GM12878 (cell line): ENCODE measurements at regions not wholly inside any gene's neighbourhood (a gene's known extent, or its start where the extent isn't known, plus 50 kb on each side); places are given as distances from the start of the nearest gene placed in this dataset.

ENCODE experiments used
- ATAC-seq: fragments of 200-7000 bp; cut with Tn5 transposase; 3 replicates; pipeline ENCODE4 v1.9.1; 2020; ENCODE audit warnings: mild to moderate bottlenecking, moderate library complexity
- BruUV-seq: library from RNA; stranded (reverse); fragments of 400-500 nt; replicated peaks from 2 replicates; lab custom pipeline; 2021; lab: Mats Ljungman, UMichigan
- CTCF ChIA-PET: fragments of 300-600 bp; sonication (Branson Sonifier 250); formaldehyde crosslinking; extraction: SDS; loops from one replicate; lab custom pipeline; 2021; ENCODE audit warnings: inconsistent platforms; lab: Yijun Ruan, JAX
- POLR2A ChIA-PET: fragments of 350-600 bp; formaldehyde crosslinking; extraction: SDS; loops from one replicate; lab custom pipeline; 2021; ENCODE audit warnings: inconsistent platforms; lab: Charles Lee
- RAD21 ChIA-PET: fragments of 300-600 bp; sonication (Branson Sonifier 250); formaldehyde crosslinking; loops from one replicate; lab custom pipeline; 2023; ENCODE audit warnings: antibody characterized with exemption; ENCODE audit not compliant: unreplicated experiment; lab: Charles Lee
- SMC1A ChIA-PET: fragments of 300-600 bp; sonication (Branson Sonifier 250); formaldehyde crosslinking; loops from one replicate; lab custom pipeline; 2023; ENCODE audit not compliant: unreplicated experiment, uncharacterized antibody; lab: Charles Lee
- DNase-seq: peaks from one replicate; pipeline ENCODE4 v3.0.0-alpha.2; 2011; ENCODE audit warnings: low read depth, low spot score
- FAIRE-seq: peaks from 3 replicates; lab custom pipeline; 2011; peaks lifted over from hg19 to GRCh38; lab: Jason Lieb, UNC
- H2AFZ ChIP-seq: 2 replicates; pipeline ENCODE4 v1.6.0; 2011; ENCODE audit warnings: low read depth, low read length, control low read depth; ENCODE audit not compliant: control insufficient read depth
- H3K27ac ChIP-seq: 2 replicates; pipeline ENCODE4 v1.5.1; 2011; ENCODE audit warnings: control low read depth; ENCODE audit not compliant: control insufficient read depth, insufficient read depth
- H3K27me3 ChIP-seq, 2 experiments: replicated peaks in 1 of 2; 2 replicates each; pipeline versions ENCODE4 v1.6.0 to v1.6.1; 2011; ENCODE audit warnings: low read length in 1 of 2; ENCODE audit not compliant: control insufficient read depth in 2 of 2, insufficient read depth in 2 of 2
- H3K36me3 ChIP-seq, 2 experiments: 2 replicates each; pipeline ENCODE4 v1.5.1; 2011; ENCODE audit warnings: low read length in 1 of 2; ENCODE audit not compliant: control insufficient read depth in 2 of 2, insufficient read depth in 2 of 2
- H3K4me1 ChIP-seq: 2 replicates; pipeline ENCODE4 v1.6.1; 2011; ENCODE audit warnings: mild to moderate bottlenecking, low read length, moderate library complexity, mixed read lengths; ENCODE audit not compliant: control insufficient read depth, insufficient read depth
- H3K4me2 ChIP-seq: 2 replicates; pipeline ENCODE4 v1.6.0; 2011; ENCODE audit warnings: control low read depth; ENCODE audit not compliant: control insufficient read depth, insufficient read depth
- H3K4me3 ChIP-seq: fragments of 200-600 bp; sonication (generic); 2 replicates; pipeline ENCODE4 v1.5.1; 2016
- H3K79me2 ChIP-seq: 2 replicates; pipeline ENCODE4 v1.6.0; 2011; ENCODE audit warnings: low read length; ENCODE audit not compliant: control insufficient read depth, insufficient read depth
- H3K9ac ChIP-seq: 2 replicates; pipeline ENCODE4 v1.8.0; 2011; ENCODE audit warnings: low read length, control low read depth, mixed read lengths; ENCODE audit not compliant: control insufficient read depth, insufficient read depth
- H3K9me3 ChIP-seq: replicated peaks from 3 replicates; pipeline ENCODE4 v1.5.1; 2011; ENCODE audit warnings: mild to moderate bottlenecking, low read length; ENCODE audit not compliant: control insufficient read depth, insufficient read depth
- H4K20me1 ChIP-seq: 2 replicates; pipeline ENCODE4 v1.6.0; 2011; ENCODE audit not compliant: control insufficient read depth, insufficient read depth
- CREM ChIP-seq: IDR thresholded peaks from 2 replicates; pipeline ENCODE4 v1.6.1; 2014; ENCODE audit warnings: antibody characterized with exemption, low read depth
- E2F4 ChIP-seq: IDR thresholded peaks from 2 replicates; pipeline ENCODE4 v1.6.1; 2012; ENCODE audit warnings: low read depth, low read length, improper control_type of control experiment
- FOS ChIP-seq: IDR thresholded peaks from 3 replicates; pipeline ENCODE4 v1.6.1; 2011; ENCODE audit warnings: borderline replicate concordance; ENCODE audit not compliant: insufficient read length; ENCODE audit errors: extremely low read depth
- HDGF ChIP-seq: fragments of 450-650 bp; IDR thresholded peaks from 2 replicates; pipeline ENCODE4 v1.6.1; 2016; ENCODE audit warnings: antibody characterized with exemption
- MTA3 ChIP-seq: IDR thresholded peaks from 2 replicates; pipeline ENCODE4 v1.6.1; 2012; ENCODE audit warnings: low read length, inconsistent platforms, borderline replicate concordance
- MXI1 ChIP-seq: fragments of 150-350 bp; IDR thresholded peaks from 2 replicates; pipeline ENCODE4 v1.6.1; 2011; ENCODE audit warnings: low read depth, mild to moderate bottlenecking, inconsistent platforms, low read length, improper control_type of control experiment
- NR2C1 ChIP-seq: fragments of 450-650 bp; IDR thresholded peaks from 2 replicates; pipeline ENCODE4 v1.6.1; 2017; ENCODE audit warnings: antibody characterized with exemption, mild to moderate bottlenecking, moderate library complexity
- PAX5 ChIP-seq: IDR thresholded peaks from 2 replicates; pipeline ENCODE4 v1.6.1; 2011; ENCODE audit warnings: low read depth, low read length, borderline replicate concordance
- POLR2AphosphoS5 ChIP-seq: IDR thresholded peaks from 2 replicates; pipeline ENCODE4 v1.6.1; 2011; ENCODE audit warnings: mild to moderate bottlenecking, low read length, inconsistent platforms
- SMAD1 ChIP-seq: fragments of 450-650 bp; IDR thresholded peaks from 2 replicates; pipeline ENCODE4 v1.6.1; 2018; ENCODE audit warnings: mild to moderate bottlenecking, low read depth; ENCODE audit not compliant: partially characterized antibody
- ZNF207 ChIP-seq: fragments of 450-650 bp; IDR thresholded peaks from 2 replicates; pipeline ENCODE4 v1.6.1; 2014; ENCODE audit warnings: antibody characterized with exemption, mild to moderate bottlenecking, borderline replicate concordance
- ZNF622 ChIP-seq: fragments of 450-650 bp; IDR thresholded peaks from 2 replicates; pipeline ENCODE4 v1.6.1; 2017; ENCODE audit warnings: mild to moderate bottlenecking, inconsistent platforms
- whole genome bisulfite sequencing: methylation state at CpG from one replicate; pipeline ENCODE4 v1.1.6; 2016; ENCODE audit warnings: low lambda C conversion rate; ENCODE audit not compliant: insufficient replicate concordance, insufficient coverage; ENCODE audit errors: missing lambda C conversion rate; 5-methylcytosine and 5-hydroxymethylcytosine counted together
- in situ Hi-C: fragments of 300-500 bp; cut with MboI; formaldehyde crosslinking; loops from 9 replicates; pipeline ENCODE4 v1.14.3; 2018; ENCODE audit warnings: mixed read lengths
- intact Hi-C: fragments of 100-400 bp; cut with micrococcal nuclease; formaldehyde crosslinking; loops from one replicate; pipeline ENCODE4 v1.14.2; 2022; ENCODE audit not compliant: unreplicated experiment

GRCh38 chr12:60872219-60872618 is 1276.4 kb downstream of the SLC16A7 start (continued):
- TF ChIP-seq E2F4 = no peak
- no peak for TF ChIP-seq SMAD1
- TF ChIP-seq PAX5 = no peak
- TF ChIP-seq ZNF622 = no peak
- no peak for TF ChIP-seq MXI1
- TF ChIP-seq MTA3 = no peak
- TF ChIP-seq CREM = no peak
- TF ChIP-seq NR2C1 = no peak

DNA sequence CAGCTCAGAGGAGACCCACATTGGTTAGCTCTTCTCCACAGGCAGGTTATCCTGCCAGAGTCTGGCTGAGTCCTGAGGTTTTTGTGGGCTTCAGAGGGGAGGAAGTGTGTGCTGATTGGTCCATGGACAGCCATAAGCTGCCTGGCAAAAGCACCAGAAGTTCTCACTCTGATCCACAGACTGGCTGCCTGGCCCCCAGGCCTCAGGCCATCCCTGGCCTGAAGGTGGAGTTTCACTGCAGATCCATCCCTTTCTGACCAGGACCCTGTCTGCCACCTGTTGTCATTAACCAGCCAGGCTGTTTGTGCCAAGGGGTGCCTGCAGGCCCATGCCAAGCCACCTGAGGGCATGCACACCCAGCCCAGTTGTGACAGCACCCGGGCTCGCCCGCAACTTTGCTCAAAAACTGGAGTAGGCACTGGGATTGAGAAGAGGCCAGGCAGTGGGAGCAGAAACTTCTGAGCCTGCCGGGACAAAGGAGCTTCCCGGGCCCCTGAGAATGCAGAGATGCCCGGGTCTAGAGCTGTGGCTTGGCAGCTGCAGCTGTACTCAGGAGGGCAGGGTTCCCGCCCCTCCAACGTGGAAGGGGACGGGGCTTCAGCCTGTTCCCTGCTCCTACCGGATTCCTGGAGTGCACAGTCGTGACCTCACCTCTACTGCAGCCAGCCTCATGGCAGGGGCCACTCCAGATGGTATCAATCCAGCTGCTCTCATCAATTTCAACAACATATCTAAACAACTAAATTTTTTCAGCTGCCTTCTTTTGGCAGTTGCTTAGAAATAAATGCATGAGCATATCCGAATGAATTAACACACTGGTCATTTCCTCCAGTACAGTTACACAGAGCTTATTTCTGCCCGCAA is 1277.3 kb downstream of the SLC16A7 start:
- H3K4me2 ChIP-seq = no peak overlapping the region
- intact Hi-C loops (no loop called here), in situ Hi-C loops (no loop called here)
- H3K79me2 ChIP-seq = no peaks in the 10 kb centered on the region
- no TSS peak for BruUV-seq
- 24% methylated on average over 13 of the region's 13 CpGs for WGBS
- ChIA-PET POLR2A (no interaction called here), CTCF (interaction anchor here (0.9 kb wide), 1 partner anchor 18 kb away, joined by 3 read pairs; no protein-coding TSS in a partner anchor), RAD21 (no interaction called here), SMC1A (interaction anchor here (1.4 kb wide), 1 partner anchor 10 kb away, joined by 4 read pairs; no protein-coding TSS in a partner anchor)
- no peak for FAIRE-seq
- no peak overlapping the region for H3K9ac ChIP-seq
- no peaks in the 10 kb centered on the region for H3K4me1 ChIP-seq
- H3K27me3 ChIP-seq = no peaks in the 10 kb centered on the region
- H2AFZ ChIP-seq = no peak overlapping the region
- no peaks in the 10 kb centered on the region for H4K20me1 ChIP-seq
- DNase-seq = no peak
- no peak for ATAC-seq
- TF ChIP-seq PAX5 (no peak), POLR2AphosphoS5 (no peak), ZNF622 (no peak), ZNF207 (no peak), FOS (no peak), HDGF (no peak)
- no peak overlapping the region for H3K4me3 ChIP-seq
- no peaks in the 10 kb centered on the region for H3K9me3 ChIP-seq
- H3K27ac ChIP-seq = no peak overlapping the region
- H3K36me3 ChIP-seq = no peaks in the 10 kb centered on the region
